ENCODE measurements at regions not wholly inside any gene's neighbourhood (a gene's known extent, or its start where the extent isn't known, plus 50 kb on each side); places are given as distances from the start of the nearest gene placed in this dataset.

DNA sequence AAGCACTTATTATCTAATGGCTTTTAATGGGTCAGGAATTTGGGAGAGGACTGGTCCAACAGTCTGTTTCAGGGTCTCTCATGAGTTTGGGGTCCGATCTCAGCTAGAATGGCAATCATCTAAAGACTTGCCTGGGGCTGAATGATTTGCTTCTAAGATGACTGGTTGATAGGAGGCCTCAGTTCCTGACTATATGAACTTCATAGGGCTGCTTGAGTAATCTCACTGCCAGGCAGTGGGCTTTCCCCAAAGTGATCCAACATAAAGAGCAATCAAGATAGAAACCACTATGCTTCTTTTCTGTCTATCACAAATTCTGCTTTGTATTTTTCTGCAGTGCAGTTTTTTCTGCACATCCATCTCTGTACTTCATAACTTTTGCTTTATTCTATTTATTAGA lies 793.5 kb upstream of the CHAC2 start:
- H3K4me3 ChIP-seq, result no peak overlapping the region
- TF ChIP-seq, protein P1, sequence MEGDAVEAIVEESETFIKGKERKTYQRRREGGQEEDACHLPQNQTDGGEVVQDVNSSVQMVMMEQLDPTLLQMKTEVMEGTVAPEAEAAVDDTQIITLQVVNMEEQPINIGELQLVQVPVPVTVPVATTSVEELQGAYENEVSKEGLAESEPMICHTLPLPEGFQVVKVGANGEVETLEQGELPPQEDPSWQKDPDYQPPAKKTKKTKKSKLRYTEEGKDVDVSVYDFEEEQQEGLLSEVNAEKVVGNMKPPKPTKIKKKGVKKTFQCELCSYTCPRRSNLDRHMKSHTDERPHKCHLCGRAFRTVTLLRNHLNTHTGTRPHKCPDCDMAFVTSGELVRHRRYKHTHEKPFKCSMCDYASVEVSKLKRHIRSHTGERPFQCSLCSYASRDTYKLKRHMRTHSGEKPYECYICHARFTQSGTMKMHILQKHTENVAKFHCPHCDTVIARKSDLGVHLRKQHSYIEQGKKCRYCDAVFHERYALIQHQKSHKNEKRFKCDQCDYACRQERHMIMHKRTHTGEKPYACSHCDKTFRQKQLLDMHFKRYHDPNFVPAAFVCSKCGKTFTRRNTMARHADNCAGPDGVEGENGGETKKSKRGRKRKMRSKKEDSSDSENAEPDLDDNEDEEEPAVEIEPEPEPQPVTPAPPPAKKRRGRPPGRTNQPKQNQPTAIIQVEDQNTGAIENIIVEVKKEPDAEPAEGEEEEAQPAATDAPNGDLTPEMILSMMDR (IDR thresholded peaks at IDR 0.05), result no peak
- DNase-seq (ENCODE audit: low spot score), result no peak
- H3K27ac ChIP-seq, result no peak overlapping the region

GRCh38 chr2:52970642-52971041 lies 797.0 kb upstream of the CHAC2 start:
- Histone ChIP-seq H3K27ac (no peak overlapping the region), H3K4me3 (no peak overlapping the region)
- TF ChIP-seq, protein P1 (IDR thresholded peaks at IDR 0.05), result no peak
- no peak for DNase-seq (ENCODE audit: low spot score)

DNA sequence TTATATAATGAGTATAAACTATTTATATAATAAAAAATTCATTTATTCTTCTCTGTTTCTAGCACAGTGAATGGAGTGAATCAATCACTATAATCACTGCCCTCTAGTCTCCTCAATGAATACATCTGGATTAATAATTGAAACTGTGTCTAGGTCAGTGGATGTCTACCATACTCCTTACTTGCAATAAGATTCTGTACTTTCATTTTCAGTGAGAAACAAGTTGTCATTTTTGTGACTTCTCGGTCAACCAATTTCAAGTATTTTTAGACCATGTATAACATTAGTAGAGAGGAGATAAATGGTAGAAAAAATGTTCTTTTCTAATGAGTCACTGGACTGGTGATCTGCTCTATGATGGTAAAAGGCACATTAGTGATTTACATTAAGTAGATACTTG lies 799.6 kb upstream of the CHAC2 start:
- no peak for DNase-seq (ENCODE audit: low spot score)
- no peak overlapping the region for H3K4me3 ChIP-seq
- no peak overlapping the region for H3K27ac ChIP-seq
- TF ChIP-seq, protein P1 (IDR thresholded peaks at IDR 0.05), result no peak

GRCh38 chr2:52964916-52965530 lies 802.6 kb upstream of the CHAC2 start:
- H3K27ac ChIP-seq, result no peak overlapping the region

DNA sequence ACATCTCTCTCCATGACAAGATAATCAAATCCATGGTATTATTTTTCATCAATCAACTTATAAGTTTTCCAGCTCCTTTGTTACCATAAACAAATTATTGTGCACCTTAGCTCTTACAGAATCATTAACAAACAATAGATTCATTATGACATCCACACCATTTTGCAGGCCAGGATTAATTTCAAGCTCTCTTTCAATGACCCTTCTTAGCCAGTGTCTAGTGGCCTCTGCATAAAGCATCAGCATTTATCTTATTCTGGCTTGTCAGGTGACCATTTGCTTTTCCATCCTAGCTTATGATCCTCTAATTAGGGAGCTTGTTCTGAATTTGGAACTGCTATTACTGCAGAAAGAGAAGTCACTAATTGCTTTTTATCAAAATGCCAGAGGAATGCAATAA lies 806.2 kb upstream of the CHAC2 start:
- no peak for DNase-seq (ENCODE audit: low spot score)
- Histone ChIP-seq H3K4me3 (no peak overlapping the region), H3K27ac (no peak overlapping the region)
- TF ChIP-seq, protein P1 (IDR thresholded peaks at IDR 0.05), result no peak

More at GRCh38 chr2:52964916-52965530, 802.6 kb upstream of the CHAC2 start:
- TF ChIP-seq, protein P1 (IDR thresholded peaks at IDR 0.05), result no peak
- DNase-seq (ENCODE audit: low spot score), result no peak
- H3K4me3 ChIP-seq, result no peak overlapping the region

DNA sequence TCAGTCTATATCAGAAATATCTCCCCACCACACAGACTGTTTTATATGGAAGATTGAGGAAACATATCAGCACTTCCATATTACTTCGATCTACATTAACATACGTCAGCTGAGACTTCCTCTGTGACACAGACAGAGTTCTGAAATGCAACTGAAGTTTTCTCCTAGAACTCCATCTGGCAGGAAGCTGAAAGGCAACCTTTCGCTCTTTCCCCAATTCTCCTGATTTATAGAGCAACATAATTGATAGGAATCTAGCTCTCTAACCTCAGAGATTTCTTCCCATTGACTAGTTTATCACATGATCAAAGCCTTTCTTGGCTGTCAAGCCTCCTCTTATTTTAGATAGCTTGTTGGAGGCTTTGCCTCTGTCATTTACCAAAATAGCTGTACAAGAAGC lies 806.7 kb upstream of the CHAC2 start:
- Histone ChIP-seq H3K4me3 (no peak overlapping the region), H3K27ac (no peak overlapping the region)
- TF ChIP-seq, protein P1 (IDR thresholded peaks at IDR 0.05), result no peak
- DNase-seq (ENCODE audit: low spot score), result no peak

- no peak overlapping the region for H3K27ac ChIP-seq
- DNase-seq (ENCODE audit: low spot score), result no peak
- TF ChIP-seq, protein P1 (IDR thresholded peaks at IDR 0.05), result no peak
These were observed 807.8 kb upstream of the CHAC2 start for GRCh38 chr2:52959801-52960200.

More at GRCh38 chr2:52959801-52960200, 807.8 kb upstream of the CHAC2 start:
- no peak overlapping the region for H3K4me3 ChIP-seq
